K562 (cell line): ENCODE measurements at regions not wholly inside any gene's neighbourhood (a gene's known extent, or its start where the extent isn't known, plus 50 kb on each side); places are given as distances from the start of the nearest gene placed in this dataset.

Experiments used
- ATAC-seq: fragments of 200-7000 bp; cut with Tn5 transposase; 3 replicates; pipeline ENCODE4 v1.9.1; 2020; ENCODE audit warnings: moderate library complexity
- BruUV-seq: library from RNA; stranded (reverse); fragments of 400-500 nt; replicated peaks from 2 replicates; lab custom pipeline; 2021; lab: Mats Ljungman, UMichigan
- CTCF ChIA-PET: fragments of 300-600 bp; formaldehyde crosslinking; extraction: SDS; loops from one replicate; lab custom pipeline; 2021; ENCODE audit warnings: low intra/inter-chr PET ratio; lab: Yijun Ruan, JAX
- POLR2A ChIA-PET: fragments of 300-600, 350-650 bp; sonication (Branson Sonifier 250); formaldehyde crosslinking; extraction: SDS; loops from one replicate; lab custom pipeline; 2021; ENCODE audit warnings: antibody characterized with exemption, inconsistent platforms; lab: Yijun Ruan, JAX
- DNase-seq, 4 experiments: peaks; one replicate each; pipeline versions ENCODE4 v3.0.0 to v3.0.0-alpha.2; 2011 to 2018; ENCODE audit warnings: low spot score in 3 of 4, mixed read lengths in 3 of 4; ENCODE audit errors: extremely low read depth in 1 of 4
- FAIRE-seq: peaks from 2 replicates; lab custom pipeline; 2011; peaks lifted over from hg19 to GRCh38; lab: Jason Lieb, UNC
- H2AFZ ChIP-seq: 2 replicates; pipeline ENCODE4 v1.6.0; 2011; ENCODE audit warnings: low read depth, low read length, control low read depth, inconsistent platforms
- H3K27ac ChIP-seq: fragments of 200-600 bp; 3 replicates; pipeline ENCODE4 v1.8.0; 2011; ENCODE audit warnings: low read depth, mild to moderate bottlenecking, control low read depth, inconsistent platforms, low read length, moderate library complexity, mixed read lengths; ENCODE audit errors: extremely low read depth
- H3K27me3 ChIP-seq, 2 experiments: fragments of 300-600 bp in 1 of 2; 2 replicates in 1 of 2; 3 replicates in 1 of 2; pipeline versions ENCODE4 v1.6.0 to v1.8.0; 2011; ENCODE audit warnings: inconsistent platforms in 2 of 2, low read length in 2 of 2, mild to moderate bottlenecking in 1 of 2, mixed read lengths in 1 of 2, moderate library complexity in 1 of 2; ENCODE audit not compliant: control insufficient read depth in 2 of 2, insufficient read depth in 2 of 2
- H3K36me3 ChIP-seq: fragments of 300-600 bp; 3 replicates; pipeline ENCODE4 v1.8.0; 2011; ENCODE audit warnings: mild to moderate bottlenecking, low read length, inconsistent platforms; ENCODE audit not compliant: control insufficient read depth, insufficient read depth
- H3K4me1 ChIP-seq, 2 experiments: fragments of 200-600 bp in 1 of 2; replicated peaks in 1 of 2; 2 replicates in 1 of 2; 3 replicates in 1 of 2; pipeline versions ENCODE4 v1.5.1 to v1.8.0; 2011; ENCODE audit warnings: inconsistent platforms in 2 of 2, low read length in 2 of 2, mild to moderate bottlenecking in 1 of 2, mixed read lengths in 1 of 2, moderate library complexity in 1 of 2; ENCODE audit not compliant: control insufficient read depth in 2 of 2, insufficient read depth in 2 of 2
- H3K4me2 ChIP-seq: 2 replicates; pipeline ENCODE4 v1.6.1; 2011; ENCODE audit warnings: low read length, control low read depth, inconsistent platforms, mixed read lengths; ENCODE audit not compliant: insufficient read depth
- H3K4me3 ChIP-seq: fragments of 200-600 bp; sonication (generic), shearing (Covaris generic); 2 replicates; pipeline ENCODE4 v1.5.1; 2016; ENCODE audit warnings: control low read depth, inconsistent platforms
- H3K79me2 ChIP-seq: fragments of 200-600 bp; 3 replicates; pipeline ENCODE4 v1.8.0; 2011; ENCODE audit warnings: low read length, inconsistent platforms; ENCODE audit not compliant: control insufficient read depth, insufficient read depth
- H3K9ac ChIP-seq, 2 experiments: 2 replicates each; pipeline versions ENCODE4 v1.6.0 to v1.6.1; 2011; ENCODE audit warnings: low read depth in 2 of 2, low read length in 2 of 2, control low read depth in 1 of 2, inconsistent platforms in 1 of 2, mild to moderate bottlenecking in 1 of 2, mixed read lengths in 1 of 2; ENCODE audit not compliant: insufficient read depth in 1 of 2
- H3K9me1 ChIP-seq: one replicate; pipeline ENCODE4 v1.6.0; 2011; ENCODE audit warnings: inconsistent platforms, mild to moderate bottlenecking, low read length, moderate library complexity; ENCODE audit not compliant: control insufficient read depth, insufficient read depth
- H3K9me3 ChIP-seq: replicated peaks from 2 replicates; pipeline ENCODE4 v1.5.1; 2011; ENCODE audit warnings: low read depth, low read length, inconsistent platforms; ENCODE audit not compliant: control insufficient read depth, insufficient read depth
- H4K20me1 ChIP-seq: replicated peaks from 2 replicates; pipeline ENCODE4 v1.6.1; 2011; ENCODE audit warnings: low read length, inconsistent platforms, mixed read lengths; ENCODE audit not compliant: control insufficient read depth, insufficient read depth
- ATF1 ChIP-seq, 2 experiments: fragments of 450-650 bp in 1 of 2; IDR thresholded peaks; 2 replicates each; pipeline ENCODE4 v1.6.1; 2016; ENCODE audit warnings: missing compliant biosample characterization in 1 of 2, missing genetic modification characterization in 1 of 2
- CEBPG ChIP-seq, 3 experiments: fragments of 200-800 bp in 1 of 3; sonication (Bioruptor generic) in 1 of 3; sonication (generic) in 1 of 3; formaldehyde crosslinking in 1 of 3; IDR thresholded peaks in 2 of 3; conservative IDR thresholded peaks in 1 of 3; 2 replicates each; pipeline versions ENCODE4 v1.6.1 to v1.8.0; 2016 to 2022; ENCODE audit warnings: missing compliant biosample characterization in 2 of 3, missing genetic modification characterization in 2 of 3, mild to moderate bottlenecking in 1 of 3, missing genetic modification reagents in 1 of 3
- ZNF551 ChIP-seq: fragments of 250-450 bp; sonication (Bioruptor Pico); IDR thresholded peaks from 2 replicates; pipeline ENCODE4 v1.5.0; 2021; ENCODE audit warnings: mild to moderate bottlenecking, moderate library complexity
- WGBS: fragments of 100-300 bp; shearing (Covaris generic); methylation state at CpG from one replicate; pipeline ENCODE4 v1.1.6; 2016; ENCODE audit warnings: low coverage, mixed read lengths; ENCODE audit not compliant: insufficient coverage; ENCODE audit errors: missing lambda C conversion rate; 5-methylcytosine and 5-hydroxymethylcytosine counted together
- in situ Hi-C: fragments of 300-500 bp; cut with MboI; formaldehyde crosslinking; loops from 4 replicates; pipeline ENCODE4 v1.15.0; 2018; ENCODE audit warnings: inconsistent platforms, mixed read lengths
- intact Hi-C: fragments of 100-400 bp; cut with micrococcal nuclease; formaldehyde crosslinking; loops from 2 replicates; pipeline ENCODE4 v1.14.2; 2022
- TF ChIP-seq, protein P1 (sequence below): fragments of 450-650 bp; formaldehyde crosslinking; IDR thresholded peaks from 2 replicates; pipeline ENCODE4 v1.4.0; 2022; ENCODE audit warnings: mild to moderate bottlenecking, moderate library complexity
- TF ChIP-seq, protein P2 (sequence below), 2 experiments: fragments of 450-650 bp in 1 of 2; sonication (generic) in 1 of 2; formaldehyde crosslinking in 1 of 2; IDR thresholded peaks in 1 of 2; conservative IDR thresholded peaks in 1 of 2; 2 replicates each; pipeline versions ENCODE4 v1.6.1 to v1.8.1; 2016 to 2023; ENCODE audit warnings: mild to moderate bottlenecking in 2 of 2, moderate library complexity in 2 of 2, inconsistent platforms in 1 of 2, missing genetic modification reagents in 1 of 2

- Histone ChIP-seq H3K79me2 (no peaks in the 10 kb centered on the region), H2AFZ (no peak overlapping the region), H3K9me1 (no peaks in the 10 kb centered on the region), H3K4me3 (no peak overlapping the region), H3K9me3 (no peaks in the 10 kb centered on the region), H3K36me3 (no peaks in the 10 kb centered on the region), H3K4me1 (no peaks in the 10 kb centered on the region), H3K27me3 (no peaks in the 10 kb centered on the region), H3K9ac (no peak overlapping the region), H3K27ac (no peak overlapping the region), H3K4me2 (no peak overlapping the region), H4K20me1 (no peaks in the 10 kb centered on the region)
- POLR2A ChIA-PET = no interaction called here
- 0% methylated on average over 2 of the region's 2 CpGs for WGBS
- ATAC-seq (no peak), DNase-seq (no peak), FAIRE-seq (no peak)
- CTCF ChIA-PET = no interaction called here
- intact Hi-C loops (no loop called here), in situ Hi-C loops (no loop called here)
- BruUV-seq = no TSS peak
- TF ChIP-seq, protein P1, sequence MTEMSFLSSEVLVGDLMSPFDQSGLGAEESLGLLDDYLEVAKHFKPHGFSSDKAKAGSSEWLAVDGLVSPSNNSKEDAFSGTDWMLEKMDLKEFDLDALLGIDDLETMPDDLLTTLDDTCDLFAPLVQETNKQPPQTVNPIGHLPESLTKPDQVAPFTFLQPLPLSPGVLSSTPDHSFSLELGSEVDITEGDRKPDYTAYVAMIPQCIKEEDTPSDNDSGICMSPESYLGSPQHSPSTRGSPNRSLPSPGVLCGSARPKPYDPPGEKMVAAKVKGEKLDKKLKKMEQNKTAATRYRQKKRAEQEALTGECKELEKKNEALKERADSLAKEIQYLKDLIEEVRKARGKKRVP = 0 out of 2 replicates have a peak, but pooled peaks have one; percentile 32
- TF ChIP-seq, protein P2, sequence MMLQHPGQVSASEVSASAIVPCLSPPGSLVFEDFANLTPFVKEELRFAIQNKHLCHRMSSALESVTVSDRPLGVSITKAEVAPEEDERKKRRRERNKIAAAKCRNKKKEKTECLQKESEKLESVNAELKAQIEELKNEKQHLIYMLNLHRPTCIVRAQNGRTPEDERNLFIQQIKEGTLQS (IDR thresholded peaks at IDR 0.05) = peak; percentile 44; the same call in 1 of the 2 replicates
- TF ChIP-seq, protein P2 (CRISPR knock-in tag; conservative IDR thresholded peaks at IDR 0.05) = no peak
- no peak for TF ChIP-seq ZNF551 (CRISPR knock-in tag)
- TF ChIP-seq CEBPG (CRISPR knock-in tag; IDR thresholded peaks at IDR 0.05) = no peak
- peak in 1 of 2 experiments; percentile 71; a peak in 2 of 4 replicates for TF ChIP-seq CEBPG (tag; conservative IDR thresholded peaks at IDR 0.05 in 1 of 2, IDR thresholded peaks at IDR 0.05 in 1 of 2)
- no peak for TF ChIP-seq ATF1 (CRISPR knock-in tag; IDR thresholded peaks at IDR 0.05)
- no peak for TF ChIP-seq ATF1 (tag; IDR thresholded peaks at IDR 0.05)
These were observed 199.7 kb upstream of the CPEB2 start for GRCh38 chr4:14802596-14802995.
